ENCODE measurements at regions not wholly inside any gene's neighbourhood (a gene's known extent, or its start where the extent isn't known, plus 50 kb on each side); places are given as distances from the start of the nearest gene placed in this dataset.
A peak's percentile ranks its signal among the peaks of the same experiment; 100 is the strongest.

DNA sequence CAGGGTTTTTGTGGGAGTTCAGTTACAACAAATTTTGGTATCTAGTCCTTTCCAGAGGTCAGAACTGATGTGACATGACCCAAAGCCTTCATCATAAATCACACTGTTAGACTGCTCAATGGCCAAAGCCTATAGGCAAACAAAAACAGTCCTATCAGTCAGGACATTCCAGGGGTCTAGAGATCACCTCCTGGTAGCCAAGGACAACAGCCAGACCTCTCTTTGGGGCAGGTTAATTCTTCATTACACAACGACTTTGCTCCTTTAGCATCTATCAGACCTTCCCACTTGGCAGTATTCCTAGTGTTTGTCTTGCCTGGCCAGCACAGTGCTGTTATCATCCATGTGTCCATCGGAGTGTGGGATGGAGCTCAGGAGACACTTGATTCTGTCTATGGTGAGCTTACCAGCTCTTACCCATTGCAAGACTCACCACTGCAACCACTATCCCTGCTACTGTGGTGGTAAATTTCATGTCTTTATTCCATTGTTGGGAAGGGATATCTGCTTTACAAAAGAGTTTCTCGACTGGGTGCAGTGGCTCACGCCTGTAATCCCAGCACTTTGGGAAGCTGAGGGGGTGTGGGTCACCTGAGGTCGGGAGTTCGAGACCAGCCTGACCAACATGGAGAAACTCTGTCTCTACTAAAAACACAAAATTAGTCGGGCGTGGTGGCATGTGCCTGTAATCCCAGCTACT, 95.5 kb upstream of the DHX40 start (continued):
- TF ChIP-seq FLYWCH1 (CRISPR knock-in tag; IDR thresholded peaks at IDR 0.05) (no peak), IKZF4 (CRISPR knock-in tag; IDR thresholded peaks at IDR 0.05; ENCODE audit: borderline replicate concordance, low read depth, not compliant biosample characterization) (peak; percentile 39), ZNF317 (CRISPR knock-in tag; IDR thresholded peaks at IDR 0.05) (peak; percentile 39; the same call in 1 of the 2 replicates), NFE2L2 (IDR thresholded peaks at IDR 0.05; ENCODE audit: low read length) (no peak), RFX5 (IDR thresholded peaks at IDR 0.05; ENCODE audit: low read depth, low read length) (no peak), JUNB (CRISPR knock-in tag; IDR thresholded peaks at IDR 0.05; ENCODE audit: borderline replicate concordance) (no peak; the same call in 1 of the 2 replicates), ZNF160 (CRISPR knock-in tag; IDR thresholded peaks at IDR 0.05) (peak; percentile 83; the same call in 1 of the 2 replicates), ZBTB3 (CRISPR knock-in tag; IDR thresholded peaks at IDR 0.05; ENCODE audit: borderline replicate concordance, low read depth) (peak; percentile 77; the same call in 1 of the 2 replicates), RORA (CRISPR knock-in tag; IDR thresholded peaks at IDR 0.05) (no peak), EP300 (IDR thresholded peaks at IDR 0.05; ENCODE audit: low read depth in 2 of 2, low read length in 2 of 2) (peak; percentile 88 to 99; a peak in 3 of 4 replicates), EP300 (CRISPR knock-in tag; IDR thresholded peaks at IDR 0.05; ENCODE audit: borderline replicate concordance) (peak; percentile 93), NCOR1 (IDR thresholded peaks at IDR 0.05; ENCODE audit: borderline replicate concordance, low read length) (peak; percentile 97), ZMYM2 (CRISPR knock-in tag; IDR thresholded peaks at IDR 0.05) (peak; percentile 51; the same call in 1 of the 2 replicates)
- TF ChIP-seq, protein P1, sequence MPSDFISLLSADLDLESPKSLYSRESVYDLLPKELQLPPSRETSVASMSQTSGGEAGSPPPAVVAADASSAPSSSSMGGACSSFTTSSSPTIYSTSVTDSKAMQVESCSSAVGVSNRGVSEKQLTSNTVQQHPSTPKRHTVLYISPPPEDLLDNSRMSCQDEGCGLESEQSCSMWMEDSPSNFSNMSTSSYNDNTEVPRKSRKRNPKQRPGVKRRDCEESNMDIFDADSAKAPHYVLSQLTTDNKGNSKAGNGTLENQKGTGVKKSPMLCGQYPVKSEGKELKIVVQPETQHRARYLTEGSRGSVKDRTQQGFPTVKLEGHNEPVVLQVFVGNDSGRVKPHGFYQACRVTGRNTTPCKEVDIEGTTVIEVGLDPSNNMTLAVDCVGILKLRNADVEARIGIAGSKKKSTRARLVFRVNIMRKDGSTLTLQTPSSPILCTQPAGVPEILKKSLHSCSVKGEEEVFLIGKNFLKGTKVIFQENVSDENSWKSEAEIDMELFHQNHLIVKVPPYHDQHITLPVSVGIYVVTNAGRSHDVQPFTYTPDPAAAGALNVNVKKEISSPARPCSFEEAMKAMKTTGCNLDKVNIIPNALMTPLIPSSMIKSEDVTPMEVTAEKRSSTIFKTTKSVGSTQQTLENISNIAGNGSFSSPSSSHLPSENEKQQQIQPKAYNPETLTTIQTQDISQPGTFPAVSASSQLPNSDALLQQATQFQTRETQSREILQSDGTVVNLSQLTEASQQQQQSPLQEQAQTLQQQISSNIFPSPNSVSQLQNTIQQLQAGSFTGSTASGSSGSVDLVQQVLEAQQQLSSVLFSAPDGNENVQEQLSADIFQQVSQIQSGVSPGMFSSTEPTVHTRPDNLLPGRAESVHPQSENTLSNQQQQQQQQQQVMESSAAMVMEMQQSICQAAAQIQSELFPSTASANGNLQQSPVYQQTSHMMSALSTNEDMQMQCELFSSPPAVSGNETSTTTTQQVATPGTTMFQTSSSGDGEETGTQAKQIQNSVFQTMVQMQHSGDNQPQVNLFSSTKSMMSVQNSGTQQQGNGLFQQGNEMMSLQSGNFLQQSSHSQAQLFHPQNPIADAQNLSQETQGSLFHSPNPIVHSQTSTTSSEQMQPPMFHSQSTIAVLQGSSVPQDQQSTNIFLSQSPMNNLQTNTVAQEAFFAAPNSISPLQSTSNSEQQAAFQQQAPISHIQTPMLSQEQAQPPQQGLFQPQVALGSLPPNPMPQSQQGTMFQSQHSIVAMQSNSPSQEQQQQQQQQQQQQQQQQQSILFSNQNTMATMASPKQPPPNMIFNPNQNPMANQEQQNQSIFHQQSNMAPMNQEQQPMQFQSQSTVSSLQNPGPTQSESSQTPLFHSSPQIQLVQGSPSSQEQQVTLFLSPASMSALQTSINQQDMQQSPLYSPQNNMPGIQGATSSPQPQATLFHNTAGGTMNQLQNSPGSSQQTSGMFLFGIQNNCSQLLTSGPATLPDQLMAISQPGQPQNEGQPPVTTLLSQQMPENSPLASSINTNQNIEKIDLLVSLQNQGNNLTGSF (CRISPR knock-in tag; IDR thresholded peaks at IDR 0.05): no peak
- TF ChIP-seq, protein P2, sequence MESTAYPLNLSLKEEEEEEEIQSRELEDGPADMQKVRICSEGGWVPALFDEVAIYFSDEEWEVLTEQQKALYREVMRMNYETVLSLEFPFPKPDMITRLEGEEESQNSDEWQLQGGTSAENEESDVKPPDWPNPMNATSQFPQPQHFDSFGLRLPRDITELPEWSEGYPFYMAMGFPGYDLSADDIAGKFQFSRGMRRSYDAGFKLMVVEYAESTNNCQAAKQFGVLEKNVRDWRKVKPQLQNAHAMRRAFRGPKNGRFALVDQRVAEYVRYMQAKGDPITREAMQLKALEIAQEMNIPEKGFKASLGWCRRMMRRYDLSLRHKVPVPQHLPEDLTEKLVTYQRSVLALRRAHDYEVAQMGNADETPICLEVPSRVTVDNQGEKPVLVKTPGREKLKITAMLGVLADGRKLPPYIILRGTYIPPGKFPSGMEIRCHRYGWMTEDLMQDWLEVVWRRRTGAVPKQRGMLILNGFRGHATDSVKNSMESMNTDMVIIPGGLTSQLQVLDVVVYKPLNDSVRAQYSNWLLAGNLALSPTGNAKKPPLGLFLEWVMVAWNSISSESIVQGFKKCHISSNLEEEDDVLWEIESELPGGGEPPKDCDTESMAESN (CRISPR knock-in tag; conservative IDR thresholded peaks at IDR 0.05): peak; percentile 53; the same call in 1 of the 2 replicates
- TF ChIP-seq, protein P3, sequence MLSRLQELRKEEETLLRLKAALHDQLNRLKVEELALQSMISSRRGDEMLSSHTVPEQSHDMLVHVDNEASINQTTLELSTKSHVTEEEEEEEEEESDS (CRISPR knock-in tag; IDR thresholded peaks at IDR 0.05; ENCODE audit: borderline replicate concordance): no peak; the same call in 1 of the 2 replicates
- TF ChIP-seq, protein P4, sequence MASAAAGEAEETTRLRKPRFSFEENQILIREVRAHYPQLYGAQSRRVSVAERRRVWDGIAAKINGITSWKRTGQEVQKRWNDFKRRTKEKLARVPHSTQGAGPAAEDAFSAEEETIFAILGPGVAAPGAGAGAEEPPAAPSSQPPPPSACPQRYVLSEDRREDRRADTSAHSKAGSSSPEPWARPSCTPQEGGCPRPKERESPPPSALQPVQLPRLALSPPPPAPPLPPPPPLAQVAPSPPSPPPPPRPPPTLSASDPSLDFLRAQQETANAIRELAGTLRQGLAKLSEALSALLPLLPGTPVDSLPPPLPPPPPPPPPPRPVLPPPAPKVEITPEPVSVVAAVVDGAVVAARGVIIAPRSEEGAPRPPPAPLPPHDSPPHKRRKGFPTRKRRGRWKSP (CRISPR knock-in tag; IDR thresholded peaks at IDR 0.05): 0 out of 2 replicates have a peak, but pooled peaks have one; percentile 20
- TF ChIP-seq, protein P5, sequence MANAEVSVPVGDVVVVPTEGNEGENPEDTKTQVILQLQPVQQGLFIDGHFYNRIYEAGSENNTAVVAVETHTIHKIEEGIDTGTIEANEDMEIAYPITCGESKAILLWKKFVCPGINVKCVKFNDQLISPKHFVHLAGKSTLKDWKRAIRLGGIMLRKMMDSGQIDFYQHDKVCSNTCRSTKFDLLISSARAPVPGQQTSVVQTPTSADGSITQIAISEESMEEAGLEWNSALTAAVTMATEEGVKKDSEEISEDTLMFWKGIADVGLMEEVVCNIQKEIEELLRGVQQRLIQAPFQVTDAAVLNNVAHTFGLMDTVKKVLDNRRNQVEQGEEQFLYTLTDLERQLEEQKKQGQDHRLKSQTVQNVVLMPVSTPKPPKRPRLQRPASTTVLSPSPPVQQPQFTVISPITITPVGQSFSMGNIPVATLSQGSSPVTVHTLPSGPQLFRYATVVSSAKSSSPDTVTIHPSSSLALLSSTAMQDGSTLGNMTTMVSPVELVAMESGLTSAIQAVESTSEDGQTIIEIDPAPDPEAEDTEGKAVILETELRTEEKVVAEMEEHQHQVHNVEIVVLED (CRISPR knock-in tag; IDR thresholded peaks at IDR 0.05; ENCODE audit: borderline replicate concordance): peak; percentile 65; the same call in 1 of the 2 replicates
